Transverse colon (tissue), 4 donors: ENCODE measurements at regions not wholly inside any gene's neighbourhood (a gene's known extent, or its start where the extent isn't known, plus 50 kb on each side); places are given as distances from the start of the nearest gene placed in this dataset.

Experiments
- DNase-seq: peaks from one replicate; pipeline ENCODE4 v3.0.0-alpha.2; 2019
- H3K27ac ChIP-seq, 4 donors: fragments of 200-600 bp; sonication (generic); 2 replicates each; pipeline ENCODE4 v1.5.1; 2016 to 2018; ENCODE audit warnings: inconsistent platforms in 4 of 4
- H3K27me3 ChIP-seq: fragments of 200-600 bp; sonication (generic); 2 replicates; pipeline ENCODE4 v1.5.1; 2017; ENCODE audit warnings: inconsistent platforms
- H3K36me3 ChIP-seq, 4 donors: fragments of 200-600 bp; sonication (generic); 2 replicates each; pipeline ENCODE4 v1.5.1; 2017 to 2019; ENCODE audit warnings: inconsistent platforms in 4 of 4
- H3K4me1 ChIP-seq, 4 donors: fragments of 200-600 bp; sonication (generic); 2 replicates each; pipeline ENCODE4 v1.5.1; 2017 to 2020; ENCODE audit warnings: inconsistent platforms in 4 of 4
- H3K4me3 ChIP-seq, 4 donors: fragments of 200-600 bp; sonication (generic); 1 replicate in 1 of 4; 2 replicates in 3 of 4; pipeline versions ENCODE4 v1.5.1 to v1.6.1; 2017 to 2019; ENCODE audit warnings: inconsistent platforms in 4 of 4
- H3K9me3 ChIP-seq, 2 donors: fragments of 200-600 bp; sonication (generic); 2 replicates each; pipeline ENCODE4 v1.5.1; 2017 to 2019; ENCODE audit warnings: inconsistent platforms in 2 of 2
- EP300 ChIP-seq: sonication (generic); formaldehyde crosslinking; IDR thresholded peaks from one replicate; pipeline ENCODE4 v1.6.1; 2017; ENCODE audit warnings: antibody characterized with exemption, low read depth
- POLR2A ChIP-seq: fragments of 450-650 bp; IDR thresholded peaks from one replicate; pipeline ENCODE4 v1.6.1; 2016; ENCODE audit warnings: antibody characterized with exemption, mild to moderate bottlenecking, moderate library complexity
- POLR2AphosphoS5 ChIP-seq, 3 donors: sonication (generic); formaldehyde crosslinking; IDR thresholded peaks; one replicate each; pipeline ENCODE4 v1.6.1; 2016; ENCODE audit warnings: antibody characterized with exemption in 3 of 3
- WGBS, 2 donors: methylation state at CpG; one replicate each; pipeline ENCODE4 v1.1.5; 2018; ENCODE audit warnings: low coverage in 1 of 2; 5-methylcytosine and 5-hydroxymethylcytosine counted together
- in situ Hi-C, 4 donors: fragments of 200-750 bp; cut with MboI; loops; one replicate each; pipeline versions ENCODE4 v1.15.0 to v1.15.1; 2017; ENCODE audit warnings: low sequenced_read_pairs in 3 of 4, low pct_ligation_motif_present in 1 of 4, low pct_unique_long_range_greater_than_20kb in 1 of 4
- intact Hi-C: fragments of 100-400 bp; cut with DNase I; formaldehyde crosslinking; loops from one replicate; pipeline ENCODE4 v1.15.1; 2023; ENCODE audit warnings: low total_unique reads
- TF ChIP-seq, protein P1 (sequence below), 5 experiments: fragments of 200-600 bp in 3 of 5; fragments of 450-650 bp in 2 of 5; sonication (generic) in 3 of 5; IDR thresholded peaks; 1 replicate in 2 of 5; 2 replicates in 3 of 5; pipeline ENCODE4 v1.5.1; 2016 to 2017; ENCODE audit warnings: antibody characterized with exemption in 5 of 5, inconsistent platforms in 3 of 5, mild to moderate bottlenecking in 2 of 5, moderate library complexity in 1 of 5

GRCh38 chr19:33988601-33989000 is 183.7 kb upstream of the LSM14A start:
- in situ Hi-C loops (no loop called here), intact Hi-C loops (no loop called here)
- H3K9me3 ChIP-seq = peaks cover 3 to 9% of the 10 kb centered on the region in 2 donors
- no peak overlapping the region for H3K4me3 ChIP-seq
- H3K27me3 ChIP-seq = no peaks in the 10 kb centered on the region
- DNase-seq = no peak
- 71 to 76% methylated on average over 3 of the region's 3 CpGs for WGBS, 2 donors
- H3K4me1 ChIP-seq = no peaks in the 10 kb centered on the region
- H3K27ac ChIP-seq = no peak overlapping the region
- TF ChIP-seq, protein P1, sequence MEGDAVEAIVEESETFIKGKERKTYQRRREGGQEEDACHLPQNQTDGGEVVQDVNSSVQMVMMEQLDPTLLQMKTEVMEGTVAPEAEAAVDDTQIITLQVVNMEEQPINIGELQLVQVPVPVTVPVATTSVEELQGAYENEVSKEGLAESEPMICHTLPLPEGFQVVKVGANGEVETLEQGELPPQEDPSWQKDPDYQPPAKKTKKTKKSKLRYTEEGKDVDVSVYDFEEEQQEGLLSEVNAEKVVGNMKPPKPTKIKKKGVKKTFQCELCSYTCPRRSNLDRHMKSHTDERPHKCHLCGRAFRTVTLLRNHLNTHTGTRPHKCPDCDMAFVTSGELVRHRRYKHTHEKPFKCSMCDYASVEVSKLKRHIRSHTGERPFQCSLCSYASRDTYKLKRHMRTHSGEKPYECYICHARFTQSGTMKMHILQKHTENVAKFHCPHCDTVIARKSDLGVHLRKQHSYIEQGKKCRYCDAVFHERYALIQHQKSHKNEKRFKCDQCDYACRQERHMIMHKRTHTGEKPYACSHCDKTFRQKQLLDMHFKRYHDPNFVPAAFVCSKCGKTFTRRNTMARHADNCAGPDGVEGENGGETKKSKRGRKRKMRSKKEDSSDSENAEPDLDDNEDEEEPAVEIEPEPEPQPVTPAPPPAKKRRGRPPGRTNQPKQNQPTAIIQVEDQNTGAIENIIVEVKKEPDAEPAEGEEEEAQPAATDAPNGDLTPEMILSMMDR (IDR thresholded peaks at IDR 0.05) = no peak
- TF ChIP-seq POLR2A (no peak), EP300 (no peak), POLR2AphosphoS5 (IDR thresholded peaks at IDR 0.05) (no peak)
- H3K36me3 ChIP-seq = no peaks in the 10 kb centered on the region

- intact Hi-C loops (no loop called here), in situ Hi-C loops (loop anchor here in 1 of 4 donors (10.0 kb wide), 1 partner anchor 223 kb away; no protein-coding TSS in a partner anchor)
These were observed 174.6 kb upstream of the LSM14A start for GRCh38 chr19:33997690-33998089.

DNA sequence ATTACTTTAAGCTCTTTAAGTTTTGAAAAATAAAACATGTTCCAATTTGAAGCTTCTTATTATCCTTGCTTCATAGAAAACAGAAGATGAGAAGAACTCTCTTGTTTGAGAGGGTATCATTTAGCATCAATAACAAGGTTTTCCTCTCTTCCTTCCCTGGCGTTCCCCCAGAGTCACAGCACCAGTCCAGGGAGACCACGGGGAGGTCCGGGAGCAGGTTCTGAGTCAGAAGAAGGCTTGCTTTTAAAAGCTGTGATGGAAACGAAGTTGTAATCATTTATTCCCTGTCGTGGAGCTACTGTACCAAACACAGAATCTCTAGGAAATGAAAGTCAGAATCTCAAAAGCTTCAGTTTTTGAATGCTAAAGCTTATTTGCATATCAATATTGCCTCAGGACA is 174.0 kb upstream of the LSM14A start:
- DNase-seq = no peak
- peaks cover 5% of the 10 kb centered on the region for H3K27me3 ChIP-seq
- no peak overlapping the region for H3K4me3 ChIP-seq
- H3K4me1 ChIP-seq = no peaks in the 10 kb centered on the region
- no peaks in the 10 kb centered on the region for H3K9me3 ChIP-seq
- no peak overlapping the region for H3K27ac ChIP-seq
- 27 to 28% methylated on average over 5 of the region's 5 CpGs for WGBS, 2 donors
- intact Hi-C loops (no loop called here), in situ Hi-C loops (loop anchor here in 1 of 4 donors (10.0 kb wide), 1 partner anchor 224 kb away; no protein-coding TSS in a partner anchor)
- H3K36me3 ChIP-seq = no peaks in the 10 kb centered on the region
- no peak for TF ChIP-seq POLR2AphosphoS5 (IDR thresholded peaks at IDR 0.05)
- TF ChIP-seq POLR2A = no peak
- no peak for TF ChIP-seq EP300
- TF ChIP-seq, protein P1 (IDR thresholded peaks at IDR 0.05) = no peak

More at GRCh38 chr19:33997690-33998089, 174.6 kb upstream of the LSM14A start:
- no peak for DNase-seq
- Histone ChIP-seq H3K36me3 (no peaks in the 10 kb centered on the region), H3K27ac (no peak overlapping the region), H3K4me3 (no peak overlapping the region), H3K4me1 (no peaks in the 10 kb centered on the region), H3K9me3 (peaks cover 0 to 3% of the 10 kb centered on the region in 2 donors), H3K27me3 (peaks cover 4% of the 10 kb centered on the region)
- TF ChIP-seq, protein P1 (IDR thresholded peaks at IDR 0.05) = peak in 1 of 5 experiments; percentile 15
- TF ChIP-seq EP300 = no peak
- WGBS, 2 donors = 42 to 43% methylated on average over 2 of the region's 2 CpGs

DNA sequence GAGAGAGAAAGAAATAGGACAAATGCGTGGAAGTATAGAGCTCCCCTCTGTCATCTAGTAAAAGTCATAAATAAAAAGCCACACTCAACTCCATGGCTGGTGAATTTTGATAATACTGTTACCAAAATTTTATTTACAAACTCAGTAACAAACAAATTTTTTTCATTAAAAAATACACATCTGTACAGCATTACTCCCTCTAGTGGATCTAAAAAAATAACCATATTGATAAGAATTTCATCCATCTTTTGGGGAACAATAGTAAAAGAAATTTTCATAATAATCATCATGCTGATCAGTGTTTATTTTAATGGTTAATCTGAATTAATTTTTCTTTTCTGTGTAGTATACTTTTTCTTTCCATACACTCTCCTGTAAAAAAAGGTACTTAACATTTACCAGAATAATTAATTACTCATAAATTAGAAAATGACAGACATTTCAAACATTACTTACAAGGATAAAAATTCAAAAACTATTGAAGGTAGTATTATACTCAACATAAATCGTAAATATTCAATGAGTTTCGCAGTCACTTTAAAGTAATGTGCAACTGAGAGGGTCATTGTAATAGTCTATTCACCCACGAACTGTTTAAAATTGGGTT is 173.5 kb upstream of the LSM14A start:
- no peak for TF ChIP-seq POLR2A
- TF ChIP-seq, protein P1 (IDR thresholded peaks at IDR 0.05) = peak; percentile 34 to 49 (median 45)
- no peaks in the 10 kb centered on the region for H3K4me1 ChIP-seq
- H3K27ac ChIP-seq = no peak overlapping the region
- WGBS, 2 donors = 57 to 68% methylated on average over 4 of the region's 4 CpGs
- H3K9me3 ChIP-seq = no peaks in the 10 kb centered on the region
- no peak for DNase-seq
- intact Hi-C loops (no loop called here), in situ Hi-C loops (loop anchor here in 1 of 4 donors (10.0 kb wide), 1 partner anchor 224 kb away; no protein-coding TSS in a partner anchor)
- no peaks in the 10 kb centered on the region for H3K36me3 ChIP-seq
- peaks cover 9% of the 10 kb centered on the region for H3K27me3 ChIP-seq
- H3K4me3 ChIP-seq = no peak overlapping the region
